HG02678 (cell line): ENCODE measurements at regions not wholly inside any gene's neighbourhood (a gene's known extent, or its start where the extent isn't known, plus 50 kb on each side); places are given as distances from the start of the nearest gene placed in this dataset.

Experiments
- ATAC-seq: cut with Tn5 transposase; IDR thresholded peaks from one replicate; pipeline ENCODE4 v1.9.1; 2021; ENCODE audit warnings: mild to moderate bottlenecking, moderate library complexity; ENCODE audit not compliant: unreplicated experiment

DNA sequence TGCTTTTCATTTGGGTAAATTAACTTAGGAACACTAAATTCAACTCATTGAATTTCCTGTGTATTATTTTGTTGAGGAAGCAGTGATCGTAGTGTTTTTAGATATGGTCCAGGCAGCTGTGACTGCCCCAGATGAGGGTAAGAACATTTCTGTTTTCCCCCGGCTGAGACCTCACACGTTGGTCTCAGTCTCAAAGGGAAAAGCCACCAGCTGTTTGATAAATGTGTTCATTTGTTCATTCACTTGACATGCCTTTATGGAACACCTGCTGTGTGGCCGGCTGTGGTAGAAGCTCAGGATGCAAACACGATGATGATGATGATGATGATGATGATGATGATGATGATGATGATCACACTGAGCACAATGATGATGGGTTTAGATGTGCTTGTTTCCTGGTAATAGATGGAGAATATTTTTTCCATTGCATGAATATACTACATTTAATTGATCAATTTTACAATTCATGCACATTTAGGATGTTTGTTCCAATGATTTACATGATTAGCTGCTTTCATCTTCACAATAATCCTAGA is 125.6 kb upstream of the ZNF32 start:
- ATAC-seq: no peak

DNA sequence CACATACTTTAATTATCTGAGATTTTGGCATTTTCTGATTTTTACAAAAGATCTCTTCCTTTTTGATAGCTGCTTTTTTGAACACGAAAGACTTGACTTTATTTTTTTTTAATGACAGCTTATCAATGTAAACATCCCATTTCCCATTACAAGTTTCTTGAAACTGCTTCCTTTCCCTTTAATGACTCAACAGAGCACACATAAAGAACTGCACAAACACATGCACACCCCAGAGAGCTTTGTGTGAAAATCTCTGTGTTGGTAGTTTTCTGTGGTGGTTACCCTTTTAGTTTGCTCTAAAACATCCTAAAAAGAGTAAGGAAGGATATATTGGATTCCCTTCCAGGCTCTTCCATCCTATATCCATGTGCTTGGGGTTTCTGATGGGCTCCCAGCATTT is 125.1 kb upstream of the ZNF32 start:
- no peak for ATAC-seq

DNA sequence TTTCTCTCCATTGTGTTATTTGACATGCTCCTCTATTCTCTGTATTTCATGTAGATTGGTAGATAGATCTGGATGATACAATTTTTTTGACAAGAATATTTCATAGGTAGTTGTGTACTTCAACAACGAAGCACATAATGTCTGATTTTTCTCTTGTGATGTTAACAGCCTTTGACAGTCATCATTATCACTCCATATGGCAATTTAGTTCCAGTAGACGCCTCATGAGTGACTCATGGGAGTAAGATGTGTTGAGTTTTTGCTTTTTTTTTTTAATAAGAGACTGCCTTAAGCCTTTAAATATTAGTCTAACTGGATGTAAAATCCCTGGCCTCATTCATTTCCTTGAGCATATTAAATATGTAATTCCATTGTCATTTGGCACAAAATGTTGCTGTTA is 123.5 kb upstream of the ZNF32 start:
- no peak for ATAC-seq

DNA sequence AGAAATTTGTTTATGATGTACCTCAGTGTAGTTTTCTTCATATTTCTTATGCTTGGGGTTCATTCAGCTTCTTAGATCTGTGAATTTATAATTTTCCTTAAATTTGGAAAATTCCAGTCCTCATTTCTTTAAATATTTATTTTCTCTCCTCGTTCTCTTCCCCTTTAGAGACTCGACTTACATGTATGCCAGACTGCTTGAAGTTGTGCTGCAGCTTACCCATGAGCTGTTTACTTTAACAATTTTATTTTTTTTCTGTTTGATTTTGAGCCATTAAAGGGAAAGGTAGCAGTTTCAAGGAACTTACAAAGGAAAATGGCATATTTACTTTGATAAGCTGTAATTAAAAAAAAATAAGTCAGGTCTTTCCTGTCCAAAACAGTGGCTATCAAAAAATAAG is 123.0 kb upstream of the ZNF32 start:
- no peak for ATAC-seq

DNA sequence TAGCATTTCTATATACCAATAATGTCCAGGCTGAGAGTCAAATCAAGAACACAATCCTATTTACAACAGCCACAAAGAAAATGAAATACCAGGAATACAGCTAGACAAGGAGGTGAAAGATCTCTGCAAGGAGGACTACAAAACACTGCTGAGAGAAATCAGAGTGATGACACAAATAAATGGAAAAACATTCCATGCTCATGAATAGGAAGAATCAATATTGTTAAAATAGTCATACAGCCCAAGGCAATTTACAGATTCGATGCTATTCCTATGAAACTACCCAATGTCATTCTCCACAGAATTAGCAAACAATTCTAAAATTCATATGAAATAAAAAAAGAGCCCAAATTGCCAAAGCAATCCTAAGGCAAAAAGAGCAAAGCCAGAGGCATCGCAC is 116.8 kb upstream of the ZNF32 start:
- ATAC-seq: no peak

DNA sequence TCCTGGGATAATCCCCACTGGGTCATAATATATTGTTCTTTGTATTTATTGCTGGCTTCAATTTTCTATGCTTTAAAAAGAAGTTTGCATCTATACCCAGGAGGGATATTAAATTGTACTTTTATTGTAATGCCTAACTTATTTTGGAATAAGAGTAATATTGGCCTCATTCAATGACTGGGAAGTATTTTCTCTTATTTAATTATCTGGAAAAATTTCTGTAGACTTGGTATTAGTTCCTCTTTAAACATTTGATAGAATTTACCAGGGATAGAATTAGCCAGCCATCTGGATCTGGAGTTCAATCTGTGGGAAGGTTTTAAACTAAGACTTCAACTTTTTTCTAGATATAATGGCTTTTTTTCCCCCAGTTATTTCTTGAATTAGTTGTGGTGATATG is 115.2 kb upstream of the ZNF32 start:
- no peak for ATAC-seq

GRCh38 chr10:43760514-43760913 is 111.8 kb upstream of the ZNF32 start:
- no peak for ATAC-seq

DNA sequence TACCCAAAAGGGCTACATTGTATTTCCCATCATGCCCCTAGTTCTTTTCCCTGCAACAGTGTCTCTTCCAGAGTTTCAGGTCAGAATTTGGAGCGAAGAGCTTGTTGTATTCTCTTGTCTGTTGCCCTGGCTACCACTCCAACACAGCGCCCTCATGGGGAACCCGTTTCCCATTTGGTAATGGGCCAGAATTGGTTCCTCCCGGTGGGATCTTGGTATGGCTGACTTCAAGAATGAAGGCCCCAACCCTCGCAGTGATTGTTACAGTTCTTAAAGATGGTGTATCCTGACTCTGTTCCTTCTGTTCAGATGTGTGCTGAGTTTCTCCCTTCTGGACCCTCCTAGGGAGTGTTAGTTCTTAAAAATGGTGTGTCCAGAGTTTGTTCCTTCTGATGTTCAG is 110.5 kb upstream of the ZNF32 start:
- ATAC-seq: no peak

DNA sequence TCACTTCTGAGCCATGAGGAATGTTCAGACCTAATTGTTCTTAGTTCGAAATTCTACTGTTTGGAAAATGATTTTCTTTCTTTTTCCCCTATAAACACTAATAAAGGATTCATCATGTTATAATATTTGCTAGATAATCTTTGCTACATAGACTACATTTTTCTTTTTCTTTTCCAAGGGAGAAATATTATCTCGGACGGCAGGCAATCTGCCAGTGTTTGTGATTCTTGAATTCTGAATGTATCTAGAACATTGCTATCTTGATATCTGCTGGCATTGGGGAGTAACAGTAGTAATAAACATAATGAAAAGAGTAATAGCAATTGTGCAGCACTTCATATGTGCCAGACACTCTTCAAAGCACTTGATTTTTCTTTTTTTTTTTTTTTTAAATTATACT is 107.7 kb upstream of the ZNF32 start:
- ATAC-seq: no peak

- no peak for ATAC-seq
Observed at GRCh38 chr10:43754569-43755260, 106.0 kb upstream of the ZNF32 start.

- no peak for ATAC-seq
Observed at GRCh38 chr10:43753397-43754061, 104.8 kb upstream of the ZNF32 start.

- no peak for ATAC-seq
Observed at GRCh38 chr10:43752682-43753081, 104.0 kb upstream of the ZNF32 start.

GRCh38 chr10:43751646-43752045 is 103.0 kb upstream of the ZNF32 start:
- ATAC-seq: no peak

DNA sequence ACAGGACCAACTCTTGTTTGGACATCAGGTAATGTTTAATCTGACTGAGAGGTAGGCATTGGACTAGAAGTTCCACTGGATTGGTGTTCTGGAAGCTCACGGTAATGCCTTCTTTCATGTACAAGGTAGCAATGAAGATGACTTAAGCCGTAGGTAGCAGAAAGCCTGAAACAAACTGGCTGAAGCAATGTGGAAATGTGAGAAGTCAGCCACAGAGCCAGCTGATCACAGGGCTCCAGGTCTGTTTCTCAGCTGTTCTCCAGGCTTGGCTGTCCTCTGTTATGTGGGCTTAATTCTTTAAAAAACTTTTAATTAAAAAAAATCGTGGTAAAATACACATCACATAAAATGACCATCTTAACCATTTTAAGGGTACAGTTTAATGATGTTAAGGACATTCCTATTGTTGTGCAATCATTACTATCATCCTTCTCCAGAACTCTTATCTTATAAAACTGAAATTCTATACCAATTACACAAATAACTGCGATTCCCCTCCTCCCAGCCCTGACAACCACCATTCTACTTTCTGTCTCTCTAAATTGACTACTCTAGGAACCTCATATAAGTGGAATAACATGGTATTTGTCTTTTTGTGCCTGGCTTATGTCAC is 101.4 kb upstream of the ZNF32 start:
- no peak for ATAC-seq

GRCh38 chr10:43749145-43749576 is 100.5 kb upstream of the ZNF32 start:
- no peak for ATAC-seq

- no peak for ATAC-seq
Observed at GRCh38 chr10:43748560-43748959, 99.9 kb upstream of the ZNF32 start.

GRCh38 chr10:43746906-43747305 is 98.2 kb upstream of the ZNF32 start:
- no peak for ATAC-seq

- ATAC-seq: no peak
Observed at GRCh38 chr10:43739161-43739560, 90.5 kb upstream of the ZNF32 start.

- no peak for ATAC-seq
Observed at GRCh38 chr10:43737003-43737402, 88.3 kb upstream of the ZNF32 start.

DNA sequence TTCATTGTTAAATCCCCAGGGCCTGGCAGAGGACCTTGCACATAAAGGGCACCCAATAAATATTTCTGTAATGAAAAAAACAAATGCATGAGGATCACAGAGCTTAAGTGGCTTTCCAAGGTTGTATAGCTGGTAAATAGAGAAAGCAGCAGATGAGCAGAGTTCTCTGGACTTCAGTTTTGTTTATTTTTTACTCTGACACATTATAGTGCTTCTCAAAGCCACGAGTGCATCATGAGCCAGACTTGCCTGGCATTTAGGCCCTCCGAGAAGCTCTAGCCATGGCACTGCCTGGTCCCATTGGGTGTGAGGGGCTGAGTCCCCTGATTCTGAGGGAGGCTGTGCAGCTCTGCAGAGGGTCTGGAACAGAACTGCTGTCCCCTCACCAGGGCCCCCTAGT is 87.2 kb upstream of the ZNF32 start:
- ATAC-seq: no peak

DNA sequence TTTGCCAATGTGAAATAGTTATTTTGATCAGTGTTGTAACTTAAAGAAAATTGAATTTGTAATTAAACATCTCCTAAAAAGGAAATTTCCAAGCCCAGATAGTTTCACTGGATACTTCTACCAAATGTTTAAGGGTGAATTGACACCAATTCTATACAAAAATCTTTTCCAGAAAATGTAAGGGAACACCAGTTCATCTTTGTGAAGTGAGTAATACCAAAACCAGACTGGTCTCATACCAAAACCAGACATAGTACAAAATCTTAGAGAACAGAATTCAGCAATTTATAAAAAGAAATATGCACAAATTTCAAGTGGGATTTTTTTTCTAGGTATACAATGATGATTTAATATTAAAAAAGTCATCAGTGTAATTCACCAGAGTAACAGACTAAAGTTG is 86.0 kb upstream of the ZNF32 start:
- no peak for ATAC-seq

- no peak for ATAC-seq
Observed at GRCh38 chr10:43731486-43731885, 82.8 kb upstream of the ZNF32 start.
